BE2C (cell line): ENCODE measurements at regions not wholly inside any gene's neighbourhood (a gene's known extent, or its start where the extent isn't known, plus 50 kb on each side); places are given as distances from the start of the nearest gene placed in this dataset.

Source experiments
- DNase-seq: peaks from one replicate; pipeline ENCODE4 v3.0.0-alpha.2; 2020
- H3K27me3 ChIP-seq: fragments of 250-450 bp; sonication (Bioruptor Pico); 2 replicates; pipeline ENCODE4 v1.5.1; 2020; ENCODE audit warnings: mild to moderate bottlenecking
- H3K36me3 ChIP-seq: fragments of 250-450 bp; sonication (Bioruptor Pico); 2 replicates; pipeline ENCODE4 v1.5.1; 2020; ENCODE audit warnings: mild to moderate bottlenecking
- H3K4me1 ChIP-seq: fragments of 250-450 bp; sonication (Bioruptor Pico); 2 replicates; pipeline ENCODE4 v1.5.1; 2020
- H3K4me3 ChIP-seq: 2 replicates; pipeline ENCODE4 v1.5.1; 2011; ENCODE audit warnings: low read depth, low read length
- H3K9me3 ChIP-seq: fragments of 250-450 bp; sonication (Bioruptor Pico); 2 replicates; pipeline ENCODE4 v1.5.1; 2020
- CTCF ChIP-seq: IDR thresholded peaks from 2 replicates; pipeline ENCODE4 v1.5.1; 2012; ENCODE audit warnings: mild to moderate bottlenecking, low read depth, low read length

DNA sequence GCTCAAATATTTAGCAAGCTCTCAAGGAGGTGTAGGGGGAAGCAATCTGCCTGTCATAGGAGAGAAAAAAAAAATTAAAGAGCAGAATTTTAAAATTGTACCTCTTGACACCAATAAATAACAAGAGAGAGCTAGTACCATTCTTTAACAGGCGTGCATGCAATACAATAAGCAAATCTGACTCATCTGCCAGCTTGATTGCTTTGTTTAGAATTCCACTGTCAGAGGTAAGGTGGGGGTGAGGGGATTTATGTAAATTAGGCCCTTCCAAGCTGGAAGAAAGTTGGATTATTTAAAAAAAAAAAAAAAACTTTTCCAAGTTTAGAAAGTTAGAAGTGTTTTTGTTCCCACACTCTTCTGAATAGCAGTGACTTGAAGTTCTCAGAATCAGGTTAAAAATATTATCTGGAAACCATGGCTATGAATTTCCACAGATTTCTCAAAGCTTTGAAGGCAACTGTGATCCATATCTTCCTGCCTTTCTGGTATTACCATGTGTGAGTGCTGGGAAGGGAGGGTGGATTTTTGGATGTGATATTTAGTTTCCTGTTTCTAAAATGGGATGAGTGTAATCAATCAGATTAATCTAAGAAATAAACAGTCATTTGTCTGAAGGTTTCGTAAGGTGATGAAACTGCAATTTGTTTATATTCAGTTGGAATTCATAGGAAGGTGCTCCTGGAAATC is 477.5 kb downstream of the TLE4 start:
- TF ChIP-seq CTCF, result no peak
- Histone ChIP-seq H3K4me3 (no peak overlapping the region), H3K9me3 (no peaks in the 10 kb centered on the region), H3K4me1 (peaks cover 5% of the 10 kb centered on the region; the same call in 1 of the 2 replicates), H3K36me3 (no peaks in the 10 kb centered on the region), H3K27me3 (no peaks in the 10 kb centered on the region)
- no peak for DNase-seq

GRCh38 chr9:80046481-80046880 is 474.7 kb downstream of the TLE4 start:
- H3K4me1 ChIP-seq, result peaks cover 5% of the 10 kb centered on the region; the same call in 1 of the 2 replicates
- no peaks in the 10 kb centered on the region for H3K9me3 ChIP-seq
- no peaks in the 10 kb centered on the region for H3K27me3 ChIP-seq
- no peak for DNase-seq
- H3K4me3 ChIP-seq, result no peak overlapping the region
- TF ChIP-seq CTCF, result no peak
- H3K36me3 ChIP-seq, result no peaks in the 10 kb centered on the region

DNA sequence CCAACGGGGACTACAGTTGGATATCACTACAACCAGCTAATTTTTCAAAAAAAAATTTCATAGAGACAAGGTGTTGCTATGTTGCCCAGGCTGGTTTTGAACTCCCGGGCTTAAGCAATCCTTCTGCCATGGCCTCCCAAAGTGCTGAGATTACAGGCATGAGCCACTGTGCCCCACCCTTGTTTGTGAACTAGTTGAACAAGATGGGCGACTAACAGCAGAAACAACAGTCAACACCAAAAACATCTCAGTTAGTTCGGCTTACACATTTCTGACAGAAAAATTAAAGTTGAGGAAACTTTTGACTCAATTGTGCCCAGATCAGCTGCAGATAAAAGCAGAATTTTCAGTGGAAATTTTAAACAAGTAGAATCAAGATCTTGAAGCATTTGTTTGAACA is 470.1 kb downstream of the TLE4 start:
- Histone ChIP-seq H3K9me3 (no peaks in the 10 kb centered on the region), H3K4me1 (peaks cover 5% of the 10 kb centered on the region; the same call in 1 of the 2 replicates), H3K4me3 (no peak overlapping the region), H3K27me3 (no peaks in the 10 kb centered on the region), H3K36me3 (no peaks in the 10 kb centered on the region)
- TF ChIP-seq CTCF, result no peak
- no peak for DNase-seq

DNA sequence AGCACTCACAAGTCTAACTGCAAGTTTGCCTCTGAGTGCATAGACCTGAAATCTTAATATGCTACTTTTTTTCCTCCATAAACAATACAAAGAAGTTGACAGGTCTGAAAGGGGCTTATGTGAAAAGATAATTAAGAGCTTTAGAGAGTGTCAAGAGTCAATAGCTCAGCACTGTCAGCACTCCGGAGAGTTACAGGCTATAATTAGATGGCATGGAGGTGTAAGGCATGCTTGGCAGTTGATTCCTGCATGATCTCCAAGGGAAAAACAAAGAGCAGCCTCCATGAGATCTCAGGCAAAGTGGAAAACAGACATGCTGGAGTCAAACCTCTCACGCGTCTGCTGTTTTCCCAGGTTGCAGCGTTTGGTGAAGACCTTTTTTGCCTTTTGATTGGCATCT is 468.7 kb downstream of the TLE4 start:
- Histone ChIP-seq H3K4me1 (no peaks in the 10 kb centered on the region), H3K27me3 (no peaks in the 10 kb centered on the region), H3K9me3 (no peaks in the 10 kb centered on the region), H3K36me3 (no peaks in the 10 kb centered on the region), H3K4me3 (no peak overlapping the region)
- TF ChIP-seq CTCF, result no peak
- DNase-seq, result no peak

DNA sequence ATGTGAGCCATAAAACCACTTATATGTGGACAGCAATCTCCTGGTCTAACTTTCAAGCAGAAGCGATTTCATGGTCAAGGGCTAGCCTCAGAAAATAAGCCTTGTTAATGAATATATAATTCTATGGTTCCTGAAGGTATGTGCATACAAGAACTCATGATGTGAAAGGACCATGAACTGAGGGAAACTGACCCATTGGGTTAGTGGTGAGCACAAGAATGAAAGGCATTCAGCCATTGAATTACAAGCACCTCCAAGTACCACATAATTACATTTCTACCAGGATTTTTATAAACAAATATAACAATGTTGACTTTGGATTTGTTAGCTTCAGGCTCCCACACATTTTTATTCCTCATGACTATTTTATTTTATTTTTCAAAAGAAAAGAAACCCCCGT is 459.0 kb downstream of the TLE4 start:
- Histone ChIP-seq H3K4me1 (no peaks in the 10 kb centered on the region), H3K27me3 (no peaks in the 10 kb centered on the region), H3K4me3 (no peak overlapping the region), H3K36me3 (no peaks in the 10 kb centered on the region), H3K9me3 (no peaks in the 10 kb centered on the region)
- TF ChIP-seq CTCF, result no peak
- no peak for DNase-seq

- H3K27me3 ChIP-seq, result no peaks in the 10 kb centered on the region
- no peak for DNase-seq
- no peaks in the 10 kb centered on the region for H3K36me3 ChIP-seq
- no peaks in the 10 kb centered on the region for H3K9me3 ChIP-seq
- H3K4me3 ChIP-seq, result no peak overlapping the region
- no peaks in the 10 kb centered on the region for H3K4me1 ChIP-seq
- no peak for TF ChIP-seq CTCF
Measured at GRCh38 chr9:80028501-80028900, 456.7 kb downstream of the TLE4 start.
